ENCODE measurements at regions not wholly inside any gene's neighbourhood (a gene's known extent, or its start where the extent isn't known, plus 50 kb on each side); places are given as distances from the start of the nearest gene placed in this dataset.
"Not testable (repeated sequence)": the region's sequence is repeated elsewhere in the genome, so short reads cannot be mapped to it uniquely, and the experiment has no call there.

GRCh38 chr3:196138482-196139254 lies 56.8 kb upstream of the TFRC start:
- no peak for FAIRE-seq
- no peak for TF ChIP-seq SPI1 (IDR thresholded peaks at IDR 0.05; ENCODE audit: low read depth, low read length)
- TF ChIP-seq PAX5 (IDR thresholded peaks at IDR 0.05; ENCODE audit: insufficient read depth, low read length, severe bottlenecking), result no peak
- TF ChIP-seq POLR2A (IDR thresholded peaks at IDR 0.05; ENCODE audit: low read depth, low read length), result no peak
- no peak for DNase-seq (ENCODE audit: insufficient read length, low spot score)

- DNase-seq (ENCODE audit: insufficient read length, low spot score); FAIRE-seq: not testable (repeated sequence)
These were observed 54.7 kb upstream of the TFRC start for GRCh38 chr3:196136640-196136989.

GRCh38 chr3:196135693-196136639 lies 54.1 kb upstream of the TFRC start:
- DNase-seq (ENCODE audit: insufficient read length, low spot score) (no peak), FAIRE-seq (no peak)
- no peak for TF ChIP-seq TAF1 (IDR thresholded peaks at IDR 0.05; ENCODE audit: low read depth, low read length)
- no peak for TF ChIP-seq POLR2AphosphoS5 (IDR thresholded peaks at IDR 0.05; ENCODE audit: low read depth, low read length)
- TF ChIP-seq POLR2A (IDR thresholded peaks at IDR 0.05; ENCODE audit: low read depth, low read length), result no peak
- no peak for TF ChIP-seq POU2F2 (IDR thresholded peaks at IDR 0.05; ENCODE audit: low read depth, low read length)
- no peak for TF ChIP-seq PAX5 (IDR thresholded peaks at IDR 0.05; ENCODE audit: insufficient read depth, low read length, severe bottlenecking)
- TF ChIP-seq SPI1 (IDR thresholded peaks at IDR 0.05; ENCODE audit: low read depth, low read length), result no peak

GRCh38 chr3:196134691-196135090 lies 52.8 kb upstream of the TFRC start:
- FAIRE-seq, result no peak
- TF ChIP-seq PAX5 (IDR thresholded peaks at IDR 0.05; ENCODE audit: insufficient read depth, low read length, severe bottlenecking) (no peak), POLR2A (IDR thresholded peaks at IDR 0.05; ENCODE audit: low read depth, low read length) (no peak), POLR2AphosphoS5 (IDR thresholded peaks at IDR 0.05; ENCODE audit: low read depth, low read length) (no peak), SPI1 (IDR thresholded peaks at IDR 0.05; ENCODE audit: low read depth, low read length) (no peak), POU2F2 (IDR thresholded peaks at IDR 0.05; ENCODE audit: low read depth, low read length) (no peak), TAF1 (IDR thresholded peaks at IDR 0.05; ENCODE audit: low read depth, low read length) (no peak)
- DNase-seq (ENCODE audit: insufficient read length, low spot score), result no peak

GRCh38 chr3:196133869-196134268 lies 52.0 kb upstream of the TFRC start:
- not testable (repeated sequence) for DNase-seq (ENCODE audit: insufficient read length, low spot score); FAIRE-seq

GRCh38 chr3:196131921-196132320 lies 50.0 kb upstream of the TFRC start:
- FAIRE-seq (no peak), DNase-seq (ENCODE audit: insufficient read length, low spot score) (no peak)
- no peak for TF ChIP-seq SPI1 (IDR thresholded peaks at IDR 0.05; ENCODE audit: low read depth, low read length)
- TF ChIP-seq POLR2A (IDR thresholded peaks at IDR 0.05; ENCODE audit: low read depth, low read length), result no peak
- no peak for TF ChIP-seq POLR2AphosphoS5 (IDR thresholded peaks at IDR 0.05; ENCODE audit: low read depth, low read length)
- no peak for TF ChIP-seq TAF1 (IDR thresholded peaks at IDR 0.05; ENCODE audit: low read depth, low read length)
- no peak for TF ChIP-seq POU2F2 (IDR thresholded peaks at IDR 0.05; ENCODE audit: low read depth, low read length)
- no peak for TF ChIP-seq PAX5 (IDR thresholded peaks at IDR 0.05; ENCODE audit: insufficient read depth, low read length, severe bottlenecking)

All from GM12891 (cell line).